ENCODE measurements at regions not wholly inside any gene's neighbourhood (a gene's known extent, or its start where the extent isn't known, plus 50 kb on each side); places are given as distances from the start of the nearest gene placed in this dataset.
"Not testable (repeated sequence)": the region's sequence is repeated elsewhere in the genome, so short reads cannot be mapped to it uniquely, and the experiment has no call there.

GRCh38 chr12:74145328-74145727 lies 392.3 kb upstream of the ATXN7L3B start:
- no peak for DNase-seq (ENCODE audit: low read depth)

DNA sequence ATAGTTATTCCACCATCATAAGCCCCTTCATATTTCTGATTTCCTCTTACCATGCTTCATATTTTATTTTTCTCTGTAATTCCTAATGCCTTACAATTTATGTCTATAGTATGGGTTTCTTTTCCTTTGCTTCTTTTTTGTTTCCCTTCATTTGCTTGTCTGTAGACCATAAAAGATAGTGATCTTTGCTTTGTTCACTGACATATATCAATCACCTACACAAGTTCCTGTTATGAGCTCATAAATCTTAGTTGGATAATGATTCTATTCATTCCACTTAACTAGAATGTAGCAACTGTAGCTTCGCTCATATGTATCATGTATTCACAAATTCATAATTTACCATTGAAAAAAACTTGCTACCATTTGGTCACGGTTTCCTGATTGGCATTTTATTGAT lies 388.8 kb upstream of the ATXN7L3B start:
- DNase-seq (ENCODE audit: low read depth): no peak

DNA sequence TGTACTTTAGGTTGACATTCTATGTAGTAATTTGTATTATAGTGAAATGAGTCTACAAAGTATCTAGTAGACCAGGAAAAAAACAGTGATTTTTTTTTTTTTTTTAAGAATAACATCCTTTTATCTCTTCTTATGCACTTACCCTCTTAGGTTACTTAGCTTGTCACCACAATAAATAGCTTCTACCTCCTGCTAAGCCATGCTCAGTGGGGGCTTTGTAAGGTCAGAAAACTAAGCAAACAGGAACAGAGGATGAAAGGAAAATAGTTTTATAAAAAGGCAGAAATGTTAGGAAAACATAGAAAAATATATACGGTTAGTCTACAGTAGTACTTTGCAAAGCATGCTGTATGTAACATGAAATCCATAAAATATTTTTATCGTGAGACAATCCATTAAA lies 385.3 kb upstream of the ATXN7L3B start:
- no peak for DNase-seq (ENCODE audit: low read depth)

GRCh38 chr12:74166096-74166495 lies 371.5 kb upstream of the ATXN7L3B start:
- no peak for DNase-seq (ENCODE audit: low read depth)

GRCh38 chr12:74169607-74170006 lies 368.0 kb upstream of the ATXN7L3B start:
- DNase-seq (ENCODE audit: low read depth): no peak

GRCh38 chr12:74170645-74171477 lies 366.8 kb upstream of the ATXN7L3B start:
- DNase-seq (ENCODE audit: low read depth): no peak

DNA sequence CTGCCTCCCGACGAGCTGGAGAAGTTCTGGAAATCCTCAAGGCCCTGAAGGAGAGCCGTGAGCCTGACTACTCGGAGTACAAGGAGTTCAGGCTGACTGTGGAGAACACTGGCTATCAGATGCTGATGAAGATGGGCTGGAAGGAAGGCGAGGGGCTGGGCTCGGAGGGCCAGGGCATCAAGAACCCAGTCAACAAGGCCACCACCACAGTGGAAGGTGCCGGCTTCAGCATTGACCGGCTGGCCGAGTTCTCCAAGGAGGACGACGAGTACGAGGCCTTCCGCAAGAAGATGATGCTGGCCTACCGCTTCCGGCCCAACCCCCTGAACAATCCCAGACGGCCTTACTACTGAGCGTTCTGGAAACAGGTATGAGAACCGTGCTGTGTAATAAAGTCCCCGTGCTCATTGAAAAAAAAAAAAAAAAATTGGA lies 366.1 kb upstream of the ATXN7L3B start:
- no peak for DNase-seq (ENCODE audit: low read depth)

DNA sequence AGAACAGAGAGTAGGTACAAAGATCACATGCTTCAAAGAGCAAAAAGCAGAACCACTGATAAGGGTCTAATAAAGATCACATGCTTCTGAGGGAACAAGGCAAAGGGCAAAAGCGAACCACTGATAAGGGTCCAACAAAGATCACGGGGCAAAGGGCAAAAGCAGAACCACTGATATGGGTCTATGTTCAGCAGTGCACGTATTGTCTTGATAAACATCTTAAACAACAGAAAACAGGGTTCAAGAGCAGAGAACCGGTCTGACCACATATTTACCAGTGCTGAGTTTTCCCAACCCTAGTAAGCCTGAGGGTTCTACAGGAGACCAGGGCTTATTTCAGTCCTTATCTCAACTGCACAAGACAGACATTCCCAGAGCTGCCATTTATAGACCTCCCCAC lies 362.7 kb upstream of the ATXN7L3B start:
- not testable (repeated sequence) for DNase-seq (ENCODE audit: low read depth)

GRCh38 chr12:74185360-74185759 lies 352.3 kb upstream of the ATXN7L3B start:
- DNase-seq (ENCODE audit: low read depth): no peak

- DNase-seq (ENCODE audit: low read depth): no peak
These were observed 344.4 kb upstream of the ATXN7L3B start for GRCh38 chr12:74193191-74193590.

DNA sequence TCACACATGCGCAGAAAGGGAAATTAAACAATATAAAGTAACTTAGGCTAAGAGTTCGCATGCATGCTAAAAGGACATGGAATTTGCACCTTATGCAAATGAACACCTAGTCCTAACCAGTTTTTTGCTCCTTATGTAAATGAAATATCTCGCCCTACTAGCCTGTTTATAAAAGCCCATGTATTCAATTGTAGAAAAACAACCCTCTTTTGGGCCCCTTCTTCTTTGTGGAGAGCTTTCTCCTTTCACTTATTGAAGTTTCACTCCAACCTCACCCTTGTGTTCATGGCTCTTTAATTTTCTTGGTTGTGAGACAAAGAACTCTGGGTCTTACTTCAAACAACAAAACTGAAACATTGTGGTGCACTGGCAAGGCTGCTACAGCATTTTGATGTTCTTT lies 333.4 kb upstream of the ATXN7L3B start:
- DNase-seq (ENCODE audit: low read depth): no peak

- DNase-seq (ENCODE audit: low read depth): no peak
These were observed 309.6 kb upstream of the ATXN7L3B start for GRCh38 chr12:74227846-74228545.

- no peak for DNase-seq (ENCODE audit: low read depth)
These were observed 308.0 kb upstream of the ATXN7L3B start for GRCh38 chr12:74229671-74230070.

- DNase-seq (ENCODE audit: low read depth): no peak
These were observed 302.3 kb upstream of the ATXN7L3B start for GRCh38 chr12:74235342-74235741.

GRCh38 chr12:74241341-74241740 lies 296.3 kb upstream of the ATXN7L3B start:
- no peak for DNase-seq (ENCODE audit: low read depth)

DNA sequence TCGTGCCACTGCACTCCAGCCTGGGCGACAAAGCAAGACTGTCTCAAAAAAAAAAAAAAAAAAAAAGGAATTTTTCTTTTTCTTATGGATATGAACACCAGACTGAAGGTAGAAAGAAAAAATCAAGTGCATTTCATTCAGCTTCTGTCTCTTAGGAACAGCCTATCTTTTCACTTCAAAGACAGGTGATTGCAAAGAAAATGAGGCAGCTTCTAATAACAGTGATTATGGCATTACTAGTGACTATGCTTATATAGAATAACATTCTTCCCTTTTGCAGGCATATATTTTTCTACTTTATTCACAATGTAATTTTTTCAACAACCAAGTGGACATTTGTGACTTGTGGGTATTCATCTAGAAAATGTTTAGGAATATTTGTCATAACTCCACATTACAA lies 295.5 kb upstream of the ATXN7L3B start:
- DNase-seq (ENCODE audit: low read depth): no peak

DNA sequence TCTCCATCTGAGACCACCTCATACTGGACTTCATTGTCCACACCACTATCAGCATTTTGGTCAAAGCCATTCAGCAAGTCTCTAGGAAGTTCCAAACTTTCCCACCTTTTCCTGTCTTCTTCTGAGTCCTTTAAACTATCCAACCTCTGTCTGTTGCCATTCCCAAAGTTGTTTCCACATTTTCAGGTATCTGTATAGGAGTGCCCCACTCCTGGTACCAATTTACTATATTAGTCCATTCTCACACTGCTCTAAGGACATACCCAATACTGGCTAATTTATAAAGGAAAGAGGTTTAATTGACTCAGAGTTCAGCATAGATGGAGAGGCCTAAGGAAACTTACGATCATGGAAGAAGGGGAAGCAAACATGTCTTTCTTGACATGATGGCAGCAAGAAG lies 292.2 kb upstream of the ATXN7L3B start:
- DNase-seq (ENCODE audit: low read depth): no peak

DNA sequence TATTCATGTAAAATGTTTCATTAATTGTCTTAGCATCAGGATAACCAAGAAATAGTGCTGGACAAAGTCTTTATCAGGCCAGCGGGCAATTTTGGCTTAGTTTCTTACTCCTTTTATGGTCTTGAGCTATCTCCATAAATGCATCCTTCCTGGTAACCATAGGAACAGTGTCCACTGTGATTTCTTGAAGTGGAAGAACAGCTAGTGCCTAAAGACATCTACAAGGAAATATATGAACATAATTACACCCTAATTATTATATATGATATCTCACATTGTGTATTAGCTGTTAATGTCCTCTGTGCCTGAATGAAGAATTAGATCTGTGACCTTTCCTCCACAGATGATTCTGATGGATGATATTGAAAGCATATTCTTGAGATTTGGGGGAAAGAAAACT lies 286.7 kb upstream of the ATXN7L3B start:
- no peak for DNase-seq (ENCODE audit: low read depth)

GRCh38 chr12:74253826-74254225 lies 283.8 kb upstream of the ATXN7L3B start:
- not testable (repeated sequence) for DNase-seq (ENCODE audit: low read depth)

- DNase-seq (ENCODE audit: low read depth): no peak
These were observed 282.9 kb upstream of the ATXN7L3B start for GRCh38 chr12:74254784-74255183.

DNA sequence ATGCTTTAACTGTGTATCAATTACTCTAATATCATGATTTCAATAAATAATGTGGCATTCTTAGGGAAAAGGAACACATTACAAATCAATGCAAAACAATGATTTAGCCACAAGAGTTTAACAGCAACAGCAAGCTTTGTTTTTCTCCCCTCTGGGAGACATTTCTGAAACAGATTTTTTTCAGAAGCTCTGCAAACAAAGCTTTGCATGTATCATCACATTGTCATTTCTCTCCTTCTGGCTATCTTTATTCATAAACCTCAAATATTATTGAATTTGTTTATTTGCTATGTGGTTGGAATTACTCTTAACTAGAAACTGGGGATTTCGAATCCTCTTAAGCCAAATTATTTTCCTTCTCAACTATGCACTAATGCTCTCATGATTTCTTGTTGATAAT lies 278.4 kb upstream of the ATXN7L3B start:
- DNase-seq (ENCODE audit: low read depth): no peak

GRCh38 chr12:74264692-74265091 lies 272.9 kb upstream of the ATXN7L3B start:
- no peak for DNase-seq (ENCODE audit: low read depth)

DNA sequence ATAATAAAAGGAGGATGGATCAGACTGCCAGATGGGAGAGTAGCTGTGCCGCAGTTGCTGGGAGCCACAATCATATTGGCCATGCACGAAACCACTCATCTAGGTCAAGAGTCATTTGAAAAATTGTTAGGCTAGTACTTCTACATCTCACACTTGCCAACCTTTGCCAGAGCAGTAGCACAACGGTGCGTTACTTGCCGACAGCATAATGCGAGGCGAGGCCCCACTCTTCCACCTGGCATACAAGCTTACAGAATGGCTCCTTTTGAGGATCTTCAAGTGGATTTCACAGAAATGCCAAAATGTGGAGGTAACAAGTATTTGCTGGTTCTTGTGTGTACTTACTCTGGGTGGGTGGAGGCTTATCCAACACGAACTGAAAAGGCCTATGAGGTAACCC lies 268.3 kb upstream of the ATXN7L3B start:
- DNase-seq (ENCODE audit: low read depth): not testable (repeated sequence)

Data from EH (cell line).